IPS-20b (cell line): ENCODE measurements at regions not wholly inside any gene's neighbourhood (a gene's known extent, or its start where the extent isn't known, plus 50 kb on each side); places are given as distances from the start of the nearest gene placed in this dataset.
"Not testable (repeated sequence)": the region's sequence is repeated elsewhere in the genome, so short reads cannot be mapped to it uniquely, and the experiment has no call there.

Experiments
- H3K27ac ChIP-seq: one replicate; pipeline ENCODE4 v1.5.1; 2013; ENCODE audit warnings: low read length
- H3K27me3 ChIP-seq: 2 replicates; pipeline ENCODE4 v1.6.1; 2013; ENCODE audit warnings: mild to moderate bottlenecking, low read length, inconsistent platforms; ENCODE audit not compliant: insufficient read depth
- H3K36me3 ChIP-seq: 2 replicates; pipeline ENCODE4 v1.6.1; 2013; ENCODE audit warnings: low read depth, mild to moderate bottlenecking, inconsistent platforms, low read length, moderate library complexity; ENCODE audit not compliant: insufficient read depth
- H3K4me1 ChIP-seq: 2 replicates; pipeline ENCODE4 v1.6.1; 2013; ENCODE audit warnings: mild to moderate bottlenecking, control low read depth, inconsistent platforms, low read length, moderate library complexity; ENCODE audit not compliant: insufficient read depth
- H3K4me3 ChIP-seq: 2 replicates; pipeline ENCODE4 v1.5.1; 2013; ENCODE audit warnings: mild to moderate bottlenecking, low read length, inconsistent platforms
- H3K9ac ChIP-seq: 2 replicates; pipeline ENCODE4 v1.6.1; 2013; ENCODE audit warnings: low read depth, mild to moderate bottlenecking, inconsistent platforms, low read length, moderate library complexity
- H3K9me3 ChIP-seq: 2 replicates; pipeline ENCODE4 v1.6.1; 2013; ENCODE audit warnings: mild to moderate bottlenecking, low read depth, low read length, inconsistent platforms; ENCODE audit not compliant: insufficient read depth

DNA sequence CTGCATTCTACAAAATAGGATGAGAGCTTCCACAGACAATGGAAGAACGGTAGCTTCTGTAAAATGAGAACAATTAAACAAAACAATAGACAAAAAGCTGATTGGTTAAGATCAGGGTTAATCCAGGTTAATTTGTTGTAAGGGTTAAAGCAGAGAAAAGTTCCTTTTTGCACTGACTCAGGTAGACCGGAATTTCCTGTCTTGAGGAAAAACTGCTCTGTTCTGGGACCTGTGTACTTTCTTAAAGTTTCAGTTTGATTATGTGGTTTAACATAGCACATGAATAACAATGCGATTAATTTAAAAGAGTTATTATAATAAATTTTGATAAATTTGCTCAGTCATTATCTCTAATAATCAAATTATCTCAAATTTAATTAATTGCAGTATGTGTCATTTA is 86.5 kb upstream of the ZNF658 start:
- not testable (repeated sequence) for H3K27me3 ChIP-seq, H3K27ac ChIP-seq, H3K9me3 ChIP-seq

DNA sequence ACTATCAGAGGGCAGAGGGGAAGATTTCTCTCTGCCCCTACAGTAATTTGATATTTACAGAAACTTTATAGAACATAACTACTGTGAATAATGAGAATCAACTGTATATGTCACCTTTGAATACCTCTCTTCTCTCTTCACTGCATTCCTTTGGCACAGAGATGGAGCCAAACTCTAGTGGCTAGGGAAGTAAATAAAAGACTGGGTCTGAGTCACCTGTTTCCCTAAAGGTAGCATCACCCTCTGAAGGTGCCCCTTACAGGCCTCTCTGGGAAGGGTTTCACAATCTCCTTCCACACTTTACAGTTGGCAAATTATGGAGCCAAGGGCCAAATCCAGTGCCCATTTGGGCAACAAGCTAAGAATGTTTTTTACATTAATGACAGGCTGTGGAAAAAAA is 81.0 kb upstream of the ZNF658 start:
- not testable (repeated sequence) for H3K27me3 ChIP-seq, H3K36me3 ChIP-seq, H3K4me3 ChIP-seq, H3K9me3 ChIP-seq, H3K9ac ChIP-seq, H3K27ac ChIP-seq, H3K4me1 ChIP-seq

More for the DNA sequence above, 86.5 kb upstream of the ZNF658 start:
- not testable (repeated sequence) for H3K4me1 ChIP-seq, H3K9ac ChIP-seq, H3K4me3 ChIP-seq, H3K36me3 ChIP-seq

DNA sequence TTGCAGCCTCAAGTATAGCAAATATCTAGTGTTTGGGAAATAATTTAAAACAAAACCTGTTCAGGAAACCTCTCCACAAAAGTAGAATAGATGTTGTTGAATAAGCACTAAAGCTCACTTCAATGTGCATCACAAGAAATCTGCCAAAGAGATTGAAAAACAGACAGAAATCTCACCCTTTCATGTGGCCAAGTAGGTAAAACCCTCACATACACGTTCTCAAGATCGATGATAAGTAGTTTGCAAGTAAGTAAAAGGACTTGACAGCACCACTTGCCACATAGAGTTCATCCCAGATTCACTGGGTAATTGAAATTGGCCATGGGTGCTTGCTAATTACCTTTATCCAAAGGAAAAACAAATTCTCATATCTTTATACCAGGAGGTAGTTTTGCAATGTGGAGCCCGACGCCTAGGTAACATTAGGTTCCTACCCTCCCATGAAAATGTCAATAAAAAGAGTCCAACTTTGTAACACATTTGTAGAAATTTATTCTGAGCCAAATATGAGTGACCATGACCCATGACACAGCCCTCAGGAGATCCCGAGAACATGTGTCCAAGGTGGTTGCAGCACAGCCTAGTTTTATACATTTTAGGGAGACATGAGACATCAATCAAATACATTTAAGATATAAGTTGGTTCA is 80.4 kb upstream of the ZNF658 start:
- H3K9me3 ChIP-seq, H3K9ac ChIP-seq, H3K27ac ChIP-seq, H3K4me1 ChIP-seq, H3K27me3 ChIP-seq, H3K4me3 ChIP-seq, H3K36me3 ChIP-seq: not testable (repeated sequence)

DNA sequence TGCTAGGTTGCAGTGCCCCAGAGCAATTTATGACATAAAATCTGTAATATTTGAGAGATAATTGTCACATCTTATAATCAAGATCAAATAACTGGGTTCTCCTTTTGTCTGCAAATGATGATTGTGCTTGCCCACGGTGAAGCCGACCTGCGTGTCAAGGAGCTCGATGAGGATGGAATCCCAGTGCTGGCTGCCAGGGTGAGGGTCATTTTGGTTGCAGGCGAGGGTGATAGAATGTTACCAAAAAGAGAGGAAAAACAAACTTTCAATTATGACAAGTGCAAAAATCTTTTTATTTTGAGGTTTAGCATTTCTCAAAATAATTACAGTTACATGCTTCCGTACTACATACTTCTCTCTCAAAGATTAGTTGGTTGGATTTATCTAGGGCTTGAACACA is 76.4 kb upstream of the ZNF658 start:
- not testable (repeated sequence) for H3K27ac ChIP-seq, H3K4me3 ChIP-seq, H3K27me3 ChIP-seq, H3K9ac ChIP-seq, H3K36me3 ChIP-seq, H3K4me1 ChIP-seq, H3K9me3 ChIP-seq

GRCh38 chr9:66829853-66830252 is 70.7 kb upstream of the ZNF658 start:
- H3K9ac ChIP-seq, H3K4me1 ChIP-seq, H3K9me3 ChIP-seq, H3K36me3 ChIP-seq, H3K27ac ChIP-seq, H3K27me3 ChIP-seq, H3K4me3 ChIP-seq: not testable (repeated sequence)

DNA sequence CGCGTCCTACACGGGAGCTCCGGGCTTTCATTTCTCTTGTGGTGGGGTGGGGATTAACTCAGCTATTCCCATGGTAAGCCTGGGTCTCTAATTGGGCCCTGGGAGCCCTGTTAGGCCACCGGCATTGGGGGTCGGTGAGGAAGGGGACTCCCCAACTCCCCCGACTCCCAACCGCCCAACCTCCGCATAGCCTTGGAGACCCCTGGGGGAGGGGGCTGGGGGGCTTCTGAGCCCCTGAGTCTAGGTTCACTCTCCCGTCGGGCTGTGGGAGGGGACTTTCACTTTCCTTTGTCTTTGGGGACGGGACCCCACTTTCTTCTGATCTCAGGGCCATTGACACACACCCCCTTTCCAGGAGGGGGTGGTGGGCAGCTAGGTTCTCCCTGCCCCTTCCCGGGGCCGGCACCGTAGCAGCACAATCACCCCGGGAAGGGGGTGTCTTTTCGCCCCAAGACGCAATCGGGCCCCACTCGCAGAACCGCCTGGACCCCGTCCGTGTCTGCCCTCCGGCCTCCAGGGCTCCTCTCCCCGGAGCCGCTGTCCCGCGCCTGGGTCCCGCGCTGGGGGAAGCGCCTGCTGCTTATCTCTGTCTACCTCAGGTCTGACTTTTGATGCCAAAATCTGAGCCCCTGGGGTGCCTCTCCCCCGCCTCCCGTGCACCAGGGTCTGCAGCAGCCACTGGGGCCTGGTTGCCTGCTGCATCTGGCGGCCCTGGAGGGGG is 69.6 kb upstream of the ZNF658 start:
- H3K9ac ChIP-seq, H3K36me3 ChIP-seq, H3K9me3 ChIP-seq, H3K27me3 ChIP-seq, H3K4me3 ChIP-seq, H3K4me1 ChIP-seq, H3K27ac ChIP-seq: not testable (repeated sequence)

DNA sequence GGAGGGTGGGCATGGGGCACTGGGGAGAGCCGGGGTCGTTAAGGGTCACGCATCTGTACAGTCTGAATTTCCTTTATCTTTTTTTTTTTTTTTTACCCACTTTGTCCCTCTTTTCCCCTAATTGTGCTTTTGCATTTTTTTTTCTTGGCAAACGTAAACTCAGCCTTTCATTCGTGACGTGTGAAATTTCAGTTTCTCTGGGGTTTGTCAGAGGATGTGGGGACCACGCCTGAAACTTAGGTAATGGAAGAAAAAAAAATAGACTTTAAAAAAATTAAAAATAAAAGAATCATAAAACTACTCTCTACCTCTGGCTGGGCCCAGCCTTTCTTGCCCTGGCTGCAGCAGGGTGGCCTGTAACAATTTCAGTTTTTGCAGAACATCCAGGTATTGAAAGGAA is 68.3 kb upstream of the ZNF658 start:
- not testable (repeated sequence) for H3K4me3 ChIP-seq, H3K9ac ChIP-seq, H3K9me3 ChIP-seq, H3K4me1 ChIP-seq, H3K27ac ChIP-seq, H3K27me3 ChIP-seq, H3K36me3 ChIP-seq

GRCh38 chr9:66837242-66837937 is 63.1 kb upstream of the ZNF658 start:
- not testable (repeated sequence) for H3K9me3 ChIP-seq, H3K27ac ChIP-seq, H3K27me3 ChIP-seq, H3K9ac ChIP-seq, H3K36me3 ChIP-seq, H3K4me1 ChIP-seq, H3K4me3 ChIP-seq
